Colon (tissue), 2 donors: ENCODE measurements at regions not wholly inside any gene's neighbourhood (a gene's known extent, or its start where the extent isn't known, plus 50 kb on each side); places are given as distances from the start of the nearest gene placed in this dataset.
"Not testable (repeated sequence)": the region's sequence is repeated elsewhere in the genome, so short reads cannot be mapped to it uniquely, and the experiment has no call there.

Experiments used
- FAIRE-seq: peaks from 2 replicates; lab custom pipeline; 2012; peaks lifted over from hg19 to GRCh38; lab: Jason Lieb, UNC
- donor health status: control.
- donor health status: control.

- no peak for FAIRE-seq
These were observed 60.3 kb downstream of the CHRD start for GRCh38 chr3:184440151-184440550.

GRCh38 chr3:184441202-184441900, 61.5 kb downstream of the CHRD start:
- no peak for FAIRE-seq

- no peak for FAIRE-seq
These were observed 63.5 kb downstream of the CHRD start for GRCh38 chr3:184443364-184443763.

DNA sequence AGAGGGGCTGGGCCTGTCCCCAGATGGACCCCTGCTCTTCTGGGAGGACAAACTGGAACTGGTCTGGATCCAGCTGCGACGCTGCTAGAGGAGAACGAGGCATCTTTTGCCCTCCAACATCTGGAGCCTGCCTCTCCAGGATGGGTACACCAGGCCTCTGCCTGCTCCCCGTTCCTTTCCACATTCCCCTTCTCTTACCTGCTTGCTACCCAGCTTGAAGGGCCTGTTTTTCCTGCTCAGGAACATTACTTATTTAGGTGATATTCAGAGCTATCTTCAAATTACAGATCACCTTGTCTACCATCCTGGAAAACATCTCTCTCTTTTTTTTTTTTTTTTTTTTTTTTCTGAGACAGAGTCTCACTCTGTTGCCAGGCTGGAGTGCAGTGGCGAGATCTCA, 64.0 kb downstream of the CHRD start:
- FAIRE-seq: no peak

GRCh38 chr3:184448321-184449160, 68.7 kb downstream of the CHRD start:
- FAIRE-seq: no peak

- FAIRE-seq: no peak
These were observed 69.3 kb downstream of the CHRD start for GRCh38 chr3:184449161-184449515.

DNA sequence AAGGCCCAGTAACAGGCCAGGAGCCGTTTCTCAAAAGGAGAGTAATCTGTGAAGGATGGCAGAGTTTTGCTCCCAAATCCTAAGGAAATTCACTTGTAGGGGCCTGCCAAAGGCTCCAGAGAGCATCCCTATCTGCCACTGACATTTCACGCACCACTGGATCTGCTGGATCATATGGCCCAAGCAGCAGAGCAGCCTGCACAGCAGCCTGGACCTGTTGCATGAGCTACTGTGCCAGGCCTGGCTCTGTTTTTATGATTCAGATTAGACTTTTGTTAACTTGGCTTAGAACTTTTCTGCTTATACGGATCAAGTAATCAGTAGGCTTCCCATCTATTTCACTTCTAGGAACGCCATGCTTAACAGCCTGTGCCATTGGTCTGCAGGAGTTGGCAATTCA, 70.7 kb downstream of the CHRD start:
- no peak for FAIRE-seq

DNA sequence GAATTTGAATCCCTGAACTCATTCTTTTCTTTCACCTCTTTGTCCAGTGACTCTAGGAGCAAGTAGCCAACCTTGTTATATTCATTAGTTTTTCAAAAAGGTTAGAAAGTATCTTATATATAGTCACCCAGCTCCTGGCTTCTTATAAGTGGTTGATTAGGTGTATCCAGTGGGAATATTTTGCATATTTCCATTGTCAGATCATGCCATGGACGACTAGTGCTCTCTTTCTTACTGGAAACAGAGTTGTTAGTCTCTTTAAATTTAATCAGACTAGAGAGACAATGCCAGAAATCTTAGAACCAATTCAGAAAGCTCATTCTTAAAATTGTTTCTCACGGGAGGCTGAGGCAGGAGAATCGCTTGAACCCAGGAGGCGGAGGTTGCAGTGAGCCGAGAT, 73.4 kb downstream of the CHRD start:
- no peak for FAIRE-seq

- FAIRE-seq: no peak
These were observed 76.1 kb downstream of the CHRD start for GRCh38 chr3:184455991-184456390.

- FAIRE-seq: no peak
These were observed 76.6 kb downstream of the CHRD start for GRCh38 chr3:184456476-184456875.

- no peak for FAIRE-seq
These were observed 77.5 kb downstream of the CHRD start for GRCh38 chr3:184457329-184457728.

- FAIRE-seq: not testable (repeated sequence)
These were observed 78.0 kb downstream of the CHRD start for GRCh38 chr3:184457784-184458377.

GRCh38 chr3:184459355-184459754, 79.5 kb downstream of the CHRD start:
- no peak for FAIRE-seq

DNA sequence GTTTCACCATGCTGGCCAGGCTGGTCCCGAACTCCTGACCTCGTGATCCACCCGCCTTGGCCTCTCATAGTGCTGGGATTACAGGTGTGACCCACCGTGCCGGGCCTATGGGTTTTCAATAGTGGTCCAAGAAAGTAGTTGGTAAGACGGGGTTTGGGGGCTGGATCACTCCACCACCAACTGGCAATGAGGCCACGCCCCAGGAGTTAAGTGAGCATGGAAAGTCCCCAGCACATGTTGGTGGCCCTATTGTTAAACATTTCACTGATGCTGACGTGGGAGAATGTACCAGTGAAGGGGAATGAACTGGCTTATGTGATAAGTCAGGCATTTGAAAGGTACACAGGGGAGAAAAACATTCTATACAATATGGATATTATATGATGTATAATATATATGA, 80.4 kb downstream of the CHRD start:
- FAIRE-seq: no peak

GRCh38 chr3:184461219-184461618, 81.4 kb downstream of the CHRD start:
- FAIRE-seq: no peak

DNA sequence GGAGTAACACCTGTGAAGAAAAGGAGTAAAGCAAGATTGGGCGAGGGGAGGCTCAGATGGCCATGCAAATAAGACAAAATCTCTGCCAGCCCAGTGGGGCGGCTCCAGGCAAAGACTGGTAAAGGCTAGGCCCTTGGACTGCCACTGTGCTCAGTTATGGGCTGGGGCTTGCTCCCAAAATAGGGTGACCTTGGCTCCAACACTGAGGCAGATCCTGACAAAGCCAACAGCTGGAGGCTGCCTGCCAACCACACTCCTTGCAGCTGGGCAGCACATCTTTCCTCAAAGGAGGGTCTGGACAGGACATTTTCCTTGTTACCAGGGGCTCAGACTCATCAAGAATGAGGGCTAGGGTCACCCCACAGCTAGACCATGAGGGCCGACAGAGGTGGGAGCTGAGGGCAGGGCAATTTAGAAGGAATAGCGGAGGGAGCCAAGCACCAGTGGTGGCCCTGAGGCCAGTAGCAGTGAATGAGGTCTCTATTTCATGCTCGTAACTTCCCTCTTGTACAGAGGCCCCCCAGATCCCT, 86.1 kb downstream of the CHRD start:
- no peak for FAIRE-seq

- FAIRE-seq: no peak
These were observed 86.6 kb downstream of the CHRD start for GRCh38 chr3:184466413-184466960.

DNA sequence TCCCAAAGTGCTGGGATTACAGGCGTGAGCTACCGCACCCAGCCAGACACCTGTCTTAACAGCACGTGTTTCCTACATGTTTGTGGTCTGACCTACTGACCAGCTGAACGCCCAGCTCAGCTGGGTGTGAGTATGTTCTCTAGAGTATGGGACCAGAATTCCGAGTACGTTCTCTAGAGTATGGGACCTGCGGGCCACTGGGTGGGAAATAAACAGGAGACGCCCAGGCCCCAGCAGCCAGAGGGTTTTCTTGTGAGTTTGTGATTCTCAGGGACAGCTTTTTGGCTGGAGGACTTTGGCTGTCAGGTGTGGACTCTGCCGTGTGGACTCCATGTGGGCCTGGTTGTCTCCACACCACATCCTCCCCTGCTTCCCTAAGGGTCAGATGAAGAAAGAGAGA, 87.3 kb downstream of the CHRD start:
- no peak for FAIRE-seq

GRCh38 chr3:184470551-184470950, 90.7 kb downstream of the CHRD start:
- no peak for FAIRE-seq

DNA sequence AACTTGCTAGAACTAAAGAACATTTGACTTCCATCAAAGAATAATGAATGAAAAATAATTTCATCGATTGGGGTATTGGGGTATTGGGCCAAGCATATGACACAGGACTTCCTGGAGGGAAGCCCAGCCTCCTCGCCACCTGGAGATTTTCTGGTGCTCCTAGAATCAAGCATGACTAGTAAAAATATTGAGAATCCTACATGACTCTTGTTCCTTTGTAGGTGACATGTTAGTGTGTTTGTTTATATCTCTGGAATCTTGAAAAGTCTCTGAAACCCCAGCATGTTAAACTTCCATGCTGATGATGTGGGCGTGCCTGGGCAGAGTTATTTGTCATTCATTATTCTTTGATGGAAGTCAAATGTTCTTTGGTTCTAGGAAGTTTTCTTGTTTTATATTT, 90.1 kb upstream of the EPHB3 start:
- no peak for FAIRE-seq

GRCh38 chr3:184472723-184473428, 88.7 kb upstream of the EPHB3 start:
- FAIRE-seq: no peak

DNA sequence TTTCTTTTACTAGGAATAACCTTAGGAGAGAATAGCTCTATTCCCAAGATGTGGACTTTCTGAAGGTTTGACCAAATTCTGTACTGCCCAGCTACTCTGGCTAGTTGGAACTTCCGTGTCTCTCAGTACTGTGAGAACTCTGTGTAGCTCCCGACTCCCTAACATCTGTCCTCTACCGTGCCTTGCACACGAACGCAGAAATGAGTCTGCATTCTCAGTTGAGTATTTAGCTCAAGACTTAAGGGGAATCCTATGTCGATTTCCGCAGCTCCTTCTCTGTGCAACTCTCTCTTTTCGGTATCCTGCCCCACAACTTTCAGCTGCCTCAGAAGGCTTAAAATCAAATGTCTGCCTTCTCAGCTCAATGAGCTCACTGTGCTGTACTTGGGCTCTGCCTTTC, 86.7 kb upstream of the EPHB3 start:
- FAIRE-seq: no peak
